ENCODE measurements at regions not wholly inside any gene's neighbourhood (a gene's known extent, or its start where the extent isn't known, plus 50 kb on each side); places are given as distances from the start of the nearest gene placed in this dataset.
A peak's percentile ranks its signal among the peaks of the same experiment; 100 is the strongest.

DNA sequence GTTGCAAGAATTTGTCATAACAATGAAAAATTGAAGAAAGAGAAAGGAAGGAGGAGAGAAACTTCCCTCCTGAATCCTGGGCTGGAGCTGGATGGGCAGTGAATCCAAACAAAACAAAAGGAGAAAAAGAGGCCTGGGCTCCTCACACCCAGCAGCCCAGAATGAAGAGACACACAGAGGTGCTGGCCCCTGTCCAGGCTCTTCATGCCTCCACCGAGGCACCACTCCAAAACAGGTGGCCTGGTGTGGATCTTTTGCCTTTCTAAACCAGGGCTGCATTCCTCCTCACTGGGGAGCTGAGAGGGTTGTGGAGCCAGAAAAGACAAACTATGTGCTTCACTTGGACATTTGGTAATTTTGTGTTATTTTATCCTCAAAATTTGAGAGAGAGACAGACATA lies 76.0 kb downstream of the FAM124B start:
- DNase-seq (ENCODE audit: low spot score) = no peak

DNA sequence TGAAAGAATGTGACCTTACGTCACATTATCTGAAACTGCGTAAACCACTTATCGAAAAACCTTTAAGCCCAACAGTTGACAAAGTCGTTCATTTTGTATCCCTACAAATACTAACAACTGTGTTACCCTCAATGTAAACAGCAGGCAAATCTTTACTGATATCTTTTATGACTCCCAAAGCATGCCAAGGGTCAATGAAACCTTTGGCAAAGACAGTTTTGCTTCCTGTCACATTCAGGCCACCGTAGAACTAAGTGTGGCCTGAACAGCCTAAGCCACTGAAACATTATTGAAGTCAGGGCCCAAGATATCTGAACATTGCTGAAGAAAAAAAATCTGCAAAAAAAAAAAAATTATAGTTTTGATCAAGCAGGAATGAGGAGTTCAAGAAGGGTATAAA lies 77.3 kb downstream of the FAM124B start:
- no peak for DNase-seq (ENCODE audit: low spot score)

DNA sequence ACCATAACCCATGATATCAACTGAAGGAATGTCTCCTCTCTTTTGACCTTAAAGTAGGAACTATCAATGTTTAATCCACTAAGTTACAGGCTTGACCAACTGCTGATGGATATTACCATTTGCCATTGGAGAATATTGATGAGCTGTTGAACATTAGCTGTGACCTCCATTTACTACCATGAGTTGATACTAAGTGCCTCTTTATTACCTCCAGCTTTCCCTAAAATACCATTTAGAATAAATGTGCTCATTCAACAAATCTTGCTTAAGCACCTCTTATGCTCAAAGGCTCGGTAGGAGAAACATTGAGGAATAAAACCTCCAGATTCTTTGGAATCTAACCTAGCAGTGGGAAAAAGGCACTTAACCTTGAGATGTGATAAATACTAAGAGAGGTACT lies 81.2 kb downstream of the FAM124B start:
- DNase-seq (ENCODE audit: low spot score) = no peak

DNA sequence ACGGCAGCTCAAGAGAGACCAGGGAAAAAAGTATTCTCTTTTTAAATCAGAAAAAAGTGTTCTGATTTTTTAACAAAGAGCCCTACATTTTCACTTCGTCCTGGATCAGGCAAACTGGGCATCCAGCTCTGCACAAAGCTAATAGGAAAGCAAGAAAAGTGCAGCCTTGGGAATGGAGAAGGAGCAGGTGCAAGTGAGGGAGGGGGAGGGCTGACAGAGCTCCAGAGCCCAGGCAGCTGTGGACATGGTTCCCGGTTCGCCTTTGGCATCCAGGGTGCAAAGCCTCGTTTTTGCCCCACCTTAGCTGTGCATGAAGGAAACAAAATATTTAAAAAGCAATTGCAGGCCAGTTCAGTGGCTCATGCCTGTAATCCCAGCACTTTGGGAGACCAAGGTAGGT lies 82.2 kb downstream of the FAM124B start:
- DNase-seq (ENCODE audit: low spot score) = no peak

DNA sequence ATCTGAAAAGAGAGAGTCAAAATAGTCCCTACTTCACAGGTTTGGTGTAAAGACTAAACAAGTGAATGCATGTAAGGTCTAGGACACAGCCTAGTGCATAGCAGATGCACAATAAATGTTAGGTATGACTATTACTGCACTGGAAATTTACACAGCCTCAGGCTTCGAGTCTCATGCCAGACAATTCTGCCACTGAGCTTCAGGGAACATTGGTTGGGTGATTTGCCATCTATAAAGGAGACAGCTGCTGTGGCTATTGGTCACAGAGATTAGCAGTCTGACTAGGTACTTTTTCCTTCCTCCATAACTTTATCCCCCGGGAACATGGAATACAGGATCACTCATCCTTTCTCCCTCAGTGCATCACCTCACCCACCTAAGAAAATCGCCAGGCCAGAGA lies 89.2 kb downstream of the FAM124B start:
- no peak for DNase-seq (ENCODE audit: low spot score)

DNA sequence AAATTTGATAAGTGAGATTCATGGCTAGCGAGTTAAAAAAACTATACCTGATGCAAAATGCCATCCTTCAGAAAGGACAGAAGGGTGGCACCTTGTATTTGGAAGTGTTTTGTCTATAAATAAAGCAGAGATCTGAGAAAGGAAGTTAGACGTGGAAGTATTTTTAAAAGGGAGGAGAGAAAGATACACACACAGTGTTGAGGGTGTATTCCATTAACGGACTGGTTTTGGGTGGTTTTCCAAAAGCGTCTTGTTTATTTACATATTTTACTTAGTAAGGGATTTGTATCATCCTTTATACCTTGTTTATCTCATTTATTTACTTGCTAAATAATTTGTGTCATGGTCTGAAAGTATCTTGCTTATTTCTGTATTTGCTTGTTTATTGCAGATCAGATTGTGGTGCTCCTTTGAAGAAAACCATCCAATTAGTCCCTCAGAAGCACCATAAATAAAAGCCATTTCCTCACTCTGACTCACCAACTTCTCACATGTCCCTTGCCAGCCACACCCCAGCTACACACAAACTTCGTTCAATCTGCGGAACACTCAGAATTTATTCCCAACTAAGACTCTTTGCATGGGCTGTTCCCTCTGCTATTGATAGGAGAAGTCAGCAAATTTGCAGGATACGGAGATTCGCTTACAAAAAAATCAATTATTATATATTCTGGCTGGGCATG lies 90.8 kb downstream of the FAM124B start:
- DNase-seq (ENCODE audit: low spot score) = peak; percentile 83

DNA sequence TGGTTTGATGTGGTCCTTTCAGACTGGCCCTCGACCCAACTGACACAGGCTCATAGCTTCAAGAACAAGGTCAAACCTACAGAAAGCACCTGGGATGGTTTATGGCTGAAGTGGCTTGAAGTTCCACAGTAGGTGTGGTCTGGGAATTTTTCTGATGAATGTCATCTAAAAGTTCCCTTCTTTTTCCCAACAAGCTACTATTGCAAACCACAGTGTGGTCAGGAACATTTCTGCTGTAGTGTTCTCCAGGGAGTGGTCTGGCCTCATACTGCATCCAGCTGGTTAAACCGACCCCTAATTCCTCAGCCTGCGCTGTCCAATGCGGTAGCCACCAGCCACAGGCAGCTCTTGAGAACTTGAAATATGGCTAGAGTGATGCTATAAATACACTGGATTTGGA lies 92.7 kb downstream of the FAM124B start:
- DNase-seq (ENCODE audit: low spot score) = peak; percentile 83

DNA sequence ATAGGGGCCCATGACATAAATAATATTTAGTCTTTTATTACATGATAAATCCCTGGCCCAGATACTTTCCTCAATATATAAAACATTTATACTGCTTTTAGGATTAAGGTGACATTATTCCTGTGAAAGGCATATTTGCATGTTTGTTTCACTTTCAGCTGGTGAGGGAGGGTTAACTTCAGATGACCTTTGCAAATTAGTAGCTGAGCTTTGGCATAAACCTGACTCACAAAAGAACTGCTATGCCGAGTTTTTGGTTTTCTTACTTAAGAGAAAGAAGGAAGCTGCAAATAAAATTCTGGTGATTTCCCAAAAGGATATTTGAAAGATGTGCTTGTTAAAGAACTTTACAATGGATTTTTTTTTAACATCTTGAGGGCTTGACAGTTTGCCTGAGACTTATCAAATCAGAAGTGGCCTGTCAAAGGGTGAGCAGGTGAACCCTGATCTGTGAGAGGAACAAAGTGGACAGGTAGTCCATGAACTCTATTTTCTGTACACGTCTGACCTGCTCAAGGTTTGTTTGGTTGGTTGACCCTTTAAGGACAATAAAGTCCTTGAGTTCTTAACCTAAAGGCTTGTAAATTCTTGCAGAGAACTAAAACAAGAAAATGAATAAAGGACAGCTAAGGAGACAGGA lies 93.5 kb downstream of the FAM124B start:
- DNase-seq (ENCODE audit: low spot score) = no peak

DNA sequence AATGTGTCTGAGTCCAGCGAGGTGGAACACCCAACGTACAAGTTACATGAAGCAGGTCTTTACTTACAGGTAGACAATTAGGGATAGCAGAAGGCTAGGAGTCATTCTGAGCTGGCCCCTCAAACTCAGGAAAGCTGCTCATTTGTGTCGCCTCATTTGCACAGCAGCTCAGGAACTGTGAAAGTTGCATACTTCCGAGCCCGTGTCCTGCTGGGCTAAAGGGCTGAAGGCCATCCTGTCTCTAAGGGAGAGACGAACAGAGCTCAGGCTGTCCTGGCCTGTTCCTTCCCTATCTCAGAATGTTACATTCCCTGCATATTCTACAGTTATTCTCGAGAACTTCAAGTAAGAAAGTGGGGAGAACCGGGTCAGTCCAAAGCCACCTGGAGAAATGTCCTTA lies 99.0 kb downstream of the FAM124B start:
- DNase-seq (ENCODE audit: low spot score) = no peak

DNA sequence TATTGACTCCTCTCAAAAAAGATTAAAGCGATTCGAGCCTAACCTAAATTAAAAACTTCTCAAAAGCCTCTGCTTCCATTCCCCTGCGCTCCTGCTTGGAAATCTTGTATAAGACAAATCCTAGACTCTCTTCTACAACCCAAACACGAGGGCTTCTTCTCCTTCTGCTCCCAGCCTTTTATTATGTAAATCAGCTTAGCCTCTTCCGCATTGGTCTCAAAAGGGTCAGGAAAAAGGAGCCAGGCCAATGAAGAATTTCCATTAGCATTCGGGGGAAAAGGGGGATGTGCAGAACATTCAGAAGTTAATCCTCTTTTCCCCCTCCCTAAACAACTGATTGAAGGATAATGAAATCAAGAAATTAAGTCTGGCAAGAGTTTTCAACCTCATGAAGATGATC lies 107.9 kb downstream of the FAM124B start:
- no peak for DNase-seq (ENCODE audit: low spot score)

DNA sequence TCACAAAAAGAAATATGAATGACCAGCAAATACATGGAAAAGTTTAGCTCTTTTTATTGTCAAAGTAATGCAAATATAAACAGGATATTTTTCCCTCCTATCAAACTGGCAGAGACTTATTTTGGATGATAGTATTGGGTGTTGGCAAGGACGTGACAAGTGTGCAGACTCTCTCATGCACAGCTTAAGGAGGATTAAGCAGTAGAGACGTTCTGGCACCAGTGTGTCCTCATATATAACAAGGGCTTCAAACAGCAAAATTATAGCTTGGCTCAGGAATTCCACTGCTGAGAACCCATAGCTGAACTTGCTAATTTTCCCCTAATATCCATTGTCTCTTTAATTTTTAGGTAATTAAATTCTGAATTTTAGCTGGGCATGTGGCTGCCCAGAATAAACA lies 114.4 kb downstream of the FAM124B start:
- DNase-seq (ENCODE audit: low spot score) = no peak

DNA sequence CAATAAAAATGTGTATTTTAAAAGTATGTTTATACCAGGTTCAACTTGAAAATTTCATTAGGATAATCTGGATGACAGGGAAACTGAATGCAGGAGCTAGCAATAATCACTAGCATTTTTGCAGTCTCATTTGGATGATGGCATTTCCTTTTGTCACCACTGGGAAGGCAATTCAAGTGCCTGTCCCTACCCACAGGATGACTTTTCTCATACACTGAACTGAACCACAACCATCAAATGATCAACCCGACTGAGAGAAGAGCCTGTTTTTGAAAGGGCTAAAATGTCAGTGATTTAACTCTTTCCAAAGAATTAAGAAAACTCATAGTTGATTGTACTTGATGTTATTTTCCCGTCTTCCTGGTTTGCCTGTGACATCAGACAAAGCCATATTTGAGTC lies 115.0 kb downstream of the FAM124B start:
- DNase-seq (ENCODE audit: low spot score) = peak; percentile 31

DNA sequence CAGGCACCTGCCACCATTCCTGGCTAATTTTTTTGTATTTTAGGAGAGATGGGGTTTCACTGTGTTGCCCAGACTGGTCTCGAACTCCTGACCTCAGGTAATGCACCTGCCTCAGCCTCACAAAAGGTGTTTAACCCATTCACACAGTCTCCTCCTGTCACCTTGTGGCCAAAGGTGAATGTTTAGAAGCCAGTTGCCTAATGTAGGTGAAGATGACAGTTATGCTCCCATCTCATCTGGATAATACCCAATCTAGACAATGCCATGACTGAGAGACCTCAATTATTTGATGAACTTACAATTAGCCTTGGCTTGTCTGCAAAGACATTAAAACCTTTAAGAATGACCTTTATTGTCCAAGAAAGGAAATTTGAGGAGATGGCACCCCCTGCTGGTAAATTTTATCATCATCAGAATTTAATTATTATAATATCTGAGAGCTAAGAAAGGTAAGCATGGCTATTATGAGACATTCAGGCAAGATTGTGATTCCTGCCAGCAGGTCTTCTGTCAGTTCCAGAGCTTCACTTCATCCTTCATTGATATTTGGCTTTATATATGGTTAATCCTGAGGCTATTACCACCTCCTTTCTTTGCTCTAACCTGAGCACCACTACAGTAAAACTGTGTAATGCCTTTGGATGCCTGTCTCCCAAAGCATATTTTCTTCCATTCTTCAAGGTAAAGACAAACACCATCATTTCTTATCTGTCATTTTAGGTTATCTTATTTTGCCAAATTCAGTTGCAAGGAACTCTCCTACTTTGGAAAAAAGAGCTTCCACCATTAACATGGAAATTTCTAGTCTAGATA lies 117.6 kb downstream of the FAM124B start:
- peak; percentile 63 for DNase-seq (ENCODE audit: low spot score)

DNA sequence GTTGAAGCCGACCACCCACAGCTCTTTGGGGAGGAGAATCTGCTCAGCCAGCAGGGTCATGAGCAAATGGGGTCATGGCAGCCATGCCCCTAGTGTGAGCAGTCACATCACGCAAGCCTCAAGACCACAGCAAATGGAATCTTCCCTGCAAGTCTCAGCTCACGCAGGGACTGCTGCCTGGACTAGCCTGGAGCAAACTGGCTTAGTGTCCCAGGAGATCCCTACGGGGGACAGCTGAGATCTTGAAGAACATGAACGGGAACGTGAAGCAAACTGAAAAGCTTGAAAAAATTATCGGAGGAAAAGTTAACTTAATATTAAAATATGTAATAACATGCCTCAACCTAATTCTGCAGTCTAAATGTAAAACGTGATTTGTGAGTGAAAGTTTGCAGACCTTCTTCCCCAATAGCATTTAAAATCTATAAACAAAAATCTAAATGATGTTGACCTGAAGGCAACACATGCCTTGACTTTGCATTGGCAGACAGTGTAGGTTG lies 118.4 kb downstream of the FAM124B start:
- no peak for DNase-seq (ENCODE audit: low spot score)

DNA sequence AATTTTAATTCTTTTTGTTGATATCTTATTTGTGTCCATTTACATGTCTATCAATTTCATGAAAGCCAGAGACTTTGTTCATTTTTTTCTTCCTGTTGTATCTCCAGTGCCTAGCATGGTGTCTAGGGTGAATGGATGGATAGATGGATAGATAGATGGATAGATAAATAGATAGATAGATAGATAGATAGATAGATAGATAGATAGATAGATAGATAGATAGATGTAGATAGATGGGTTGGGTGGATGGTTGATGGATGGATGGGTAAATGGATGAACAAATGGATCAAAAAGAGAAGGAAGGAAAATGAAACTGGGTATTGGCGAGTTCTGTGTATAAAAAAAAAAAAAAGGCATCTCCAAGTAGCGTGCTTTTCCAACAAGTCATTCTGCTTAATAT lies 120.5 kb downstream of the FAM124B start:
- DNase-seq (ENCODE audit: low spot score) = no peak

DNA sequence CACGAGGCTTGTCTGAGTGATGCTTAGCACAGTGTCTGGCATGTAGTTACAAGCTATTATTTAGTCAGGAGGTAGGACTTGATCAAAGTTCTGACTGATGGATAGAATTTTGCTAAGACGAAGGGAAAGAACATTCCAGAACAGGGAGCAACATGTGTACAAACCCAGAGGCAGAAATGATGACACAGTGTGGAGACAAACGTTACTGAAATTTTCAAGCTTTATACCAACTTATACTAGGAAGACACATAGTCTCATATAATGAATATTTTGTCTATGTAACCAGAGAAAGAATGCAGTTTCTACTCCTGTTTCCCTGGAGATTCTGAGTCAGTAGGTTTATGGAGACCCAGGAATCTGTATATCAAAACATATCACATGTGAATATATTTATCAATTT lies 123.4 kb downstream of the FAM124B start:
- no peak for DNase-seq (ENCODE audit: low spot score)

DNA sequence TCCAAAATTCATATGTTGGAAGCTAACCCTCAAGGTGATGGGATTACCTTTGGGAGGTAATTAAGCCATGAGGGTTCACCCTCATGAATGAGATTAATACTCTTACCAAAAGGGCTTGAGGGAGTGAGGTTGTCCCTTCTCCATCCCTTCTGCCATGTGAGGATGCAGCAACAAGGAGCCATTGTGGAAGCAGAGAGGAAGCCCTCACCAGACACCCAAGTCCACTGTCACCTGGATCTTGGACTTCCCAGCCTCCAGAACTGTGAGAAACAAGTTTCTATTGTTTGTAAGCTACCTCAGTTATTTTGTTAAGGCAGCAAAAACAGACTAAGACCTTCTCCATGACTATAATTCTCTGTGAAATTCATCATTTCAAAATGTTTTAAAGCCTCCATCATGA lies 125.7 kb downstream of the FAM124B start:
- DNase-seq (ENCODE audit: low spot score) = no peak

DNA sequence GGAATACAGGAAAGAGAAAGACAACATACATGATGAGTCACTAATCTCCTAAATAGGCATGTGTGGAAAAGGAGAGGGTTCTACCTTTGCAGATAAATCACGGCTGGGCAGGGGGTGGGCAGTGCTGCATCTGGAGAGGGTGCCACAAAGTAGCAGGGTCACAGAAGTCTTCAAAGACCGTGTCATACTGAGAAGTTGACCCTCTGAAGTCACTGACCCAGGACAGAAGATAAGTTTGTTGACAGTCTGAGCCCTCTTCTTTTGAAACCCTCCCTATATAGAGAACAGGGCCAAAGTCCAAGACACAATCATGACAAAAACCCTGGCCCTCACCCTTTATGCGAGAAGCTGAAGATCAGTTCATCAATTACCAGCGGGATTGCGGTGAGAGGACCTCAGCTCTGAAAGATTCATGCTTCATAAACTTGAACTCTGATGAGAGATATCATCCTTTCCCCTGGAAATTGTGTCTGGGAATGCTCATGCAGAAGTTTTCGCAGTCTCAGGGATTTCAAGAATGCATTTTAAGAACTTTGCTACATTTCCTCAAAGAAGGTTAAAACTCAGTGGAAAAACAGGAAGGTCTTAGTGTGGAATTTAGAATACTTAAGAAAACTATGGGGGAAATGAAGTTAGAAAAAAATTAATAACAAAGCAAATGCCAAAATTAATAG lies 129.5 kb downstream of the FAM124B start:
- DNase-seq (ENCODE audit: low spot score) = no peak

DNA sequence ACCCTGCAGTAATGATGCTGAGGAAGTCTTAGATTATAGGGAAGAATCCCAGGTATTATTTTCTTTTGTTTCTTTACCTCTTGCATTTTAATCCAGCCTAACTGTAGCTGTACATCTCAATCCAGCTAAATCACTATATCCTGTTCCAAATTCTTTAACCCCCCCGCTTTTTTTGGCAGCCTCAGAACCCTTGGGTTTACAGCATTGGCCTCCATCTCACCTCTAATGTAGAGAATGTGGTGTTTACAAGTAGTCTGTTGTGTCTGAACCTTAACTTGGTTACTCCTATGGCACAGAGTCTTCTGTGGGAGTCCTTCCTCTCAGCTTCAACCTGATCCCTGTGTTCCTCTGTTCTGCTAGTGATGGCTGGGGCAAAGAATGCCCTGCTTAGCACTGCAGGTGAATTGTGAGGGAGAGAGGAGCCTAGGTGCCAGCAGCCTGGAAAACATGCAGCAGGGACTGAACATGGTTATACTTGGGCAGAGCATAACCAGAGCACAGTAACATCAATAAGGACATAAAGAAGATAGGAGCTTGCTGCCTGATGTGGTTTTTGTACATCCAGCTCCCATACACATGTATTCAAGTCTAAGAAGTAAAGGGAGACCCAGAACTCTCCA lies 130.2 kb downstream of the FAM124B start:
- no peak for DNase-seq (ENCODE audit: low spot score)

DNA sequence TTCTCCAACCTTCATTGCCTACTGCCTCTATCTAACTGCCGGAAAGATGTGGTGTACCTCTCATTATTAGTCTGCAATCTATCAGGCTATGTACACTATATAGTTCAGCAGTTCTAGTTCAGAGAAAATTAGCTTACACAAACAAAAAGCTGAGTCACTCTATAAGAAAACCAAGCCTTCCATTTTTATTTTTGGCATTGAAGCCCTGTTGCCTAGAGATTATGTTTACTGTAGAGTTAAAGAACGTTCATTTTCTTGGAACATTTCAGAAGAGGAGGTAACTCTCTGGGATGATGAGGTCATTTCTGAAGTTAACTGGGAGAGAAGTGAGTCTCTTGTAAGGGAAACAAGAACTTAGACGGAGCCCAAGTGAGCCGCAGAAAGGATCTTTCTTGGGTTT lies 133.5 kb downstream of the FAM124B start:
- peak; percentile 74 for DNase-seq (ENCODE audit: low spot score)

DNA sequence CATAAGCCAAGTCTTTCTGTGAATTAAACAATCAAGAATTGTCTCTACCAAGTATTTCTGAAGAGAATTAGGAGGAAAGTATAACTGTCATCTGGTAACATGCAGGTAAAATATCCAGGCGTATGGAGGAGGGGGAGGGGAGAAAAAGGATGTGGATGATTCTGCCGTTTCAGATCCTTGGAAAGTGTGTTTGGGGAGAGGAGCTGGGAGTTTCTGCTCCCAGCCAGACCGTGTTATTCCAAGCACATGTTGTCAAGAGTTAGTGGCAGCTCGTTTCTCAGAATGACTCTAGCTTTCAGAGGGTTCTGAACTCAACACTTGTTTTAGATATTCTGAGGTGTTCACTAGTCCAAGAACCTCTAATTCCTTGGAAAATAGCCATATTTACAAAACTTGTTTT lies 137.6 kb downstream of the FAM124B start:
- no peak for DNase-seq (ENCODE audit: low spot score)

DNA sequence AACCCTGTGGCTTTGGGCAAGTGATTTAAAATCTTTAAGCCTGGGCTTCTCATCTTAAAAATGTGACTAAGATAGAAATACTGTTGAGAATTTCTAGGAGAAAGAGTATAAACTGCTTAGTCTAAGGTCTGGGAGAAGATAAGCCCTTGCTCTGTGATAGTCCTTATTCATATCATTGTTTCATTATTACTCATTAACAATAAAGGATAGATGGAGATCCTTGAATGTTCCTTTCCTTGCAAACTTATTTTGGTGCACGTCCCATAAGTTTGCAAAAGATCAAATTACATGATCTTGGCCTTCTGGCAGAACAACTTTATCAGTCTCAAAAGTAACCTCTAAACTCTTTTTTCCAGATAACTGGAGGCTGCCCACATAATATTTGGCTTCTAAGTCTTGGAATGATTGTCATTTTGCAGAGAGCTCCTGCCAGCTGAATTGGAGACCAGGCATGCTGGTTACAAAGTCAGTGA lies 138.3 kb downstream of the FAM124B start:
- peak; percentile 49 for DNase-seq (ENCODE audit: low spot score)

Data from A172 (cell line).